Stimulated activated CD4-positive, alpha-beta T cell treated with anti-CD3 and anti-CD28 coated beads, Interleukin-15, amount 100 ng/mL, for 24 hours (primary cell): ENCODE measurements at regions not wholly inside any gene's neighbourhood (a gene's known extent, or its start where the extent isn't known, plus 50 kb on each side); places are given as distances from the start of the nearest gene placed in this dataset.

ENCODE experiments used
- DNase-seq: peaks from one replicate; pipeline ENCODE4 v3.0.0-alpha.2; 2020

DNA sequence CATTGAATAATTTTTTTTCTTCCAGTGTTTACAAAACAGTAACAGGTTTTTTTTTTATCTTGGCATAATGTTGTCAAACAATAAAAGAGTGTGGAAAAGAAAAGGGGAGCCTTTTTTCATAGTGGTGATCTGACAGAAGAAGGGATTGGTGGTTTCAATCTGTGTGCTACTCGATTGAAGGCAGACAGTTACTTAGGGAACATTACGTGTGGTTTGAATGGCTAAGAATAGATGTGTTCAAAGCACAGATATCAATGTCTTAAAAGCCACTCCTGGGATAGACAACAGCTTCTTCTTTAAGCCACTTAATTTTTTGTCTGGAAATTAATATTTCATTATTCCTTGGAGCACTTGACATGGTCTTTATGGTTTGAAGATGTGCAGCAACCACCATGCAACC, 558.6 kb upstream of the ADGRL2 start:
- DNase-seq = no peak

DNA sequence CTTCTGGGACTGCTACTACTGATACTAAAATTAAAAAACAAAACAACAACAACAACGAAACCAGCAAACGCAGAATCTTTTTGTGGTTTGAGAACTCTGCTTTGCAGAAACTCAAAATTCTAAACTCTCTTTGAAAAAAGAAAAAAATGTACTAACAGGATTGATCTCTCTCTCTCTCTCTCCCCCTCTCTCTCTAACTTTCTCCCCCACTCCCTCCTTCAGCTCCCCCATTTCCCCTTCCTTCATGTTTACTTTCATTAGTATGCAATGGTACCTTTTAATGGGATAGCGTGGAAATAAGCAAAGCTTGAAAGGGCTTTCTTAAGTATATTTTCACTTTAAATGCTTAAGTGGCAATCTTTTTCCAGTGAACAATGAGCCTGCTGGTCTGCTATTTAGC, 562.6 kb upstream of the ADGRL2 start:
- no peak for DNase-seq

DNA sequence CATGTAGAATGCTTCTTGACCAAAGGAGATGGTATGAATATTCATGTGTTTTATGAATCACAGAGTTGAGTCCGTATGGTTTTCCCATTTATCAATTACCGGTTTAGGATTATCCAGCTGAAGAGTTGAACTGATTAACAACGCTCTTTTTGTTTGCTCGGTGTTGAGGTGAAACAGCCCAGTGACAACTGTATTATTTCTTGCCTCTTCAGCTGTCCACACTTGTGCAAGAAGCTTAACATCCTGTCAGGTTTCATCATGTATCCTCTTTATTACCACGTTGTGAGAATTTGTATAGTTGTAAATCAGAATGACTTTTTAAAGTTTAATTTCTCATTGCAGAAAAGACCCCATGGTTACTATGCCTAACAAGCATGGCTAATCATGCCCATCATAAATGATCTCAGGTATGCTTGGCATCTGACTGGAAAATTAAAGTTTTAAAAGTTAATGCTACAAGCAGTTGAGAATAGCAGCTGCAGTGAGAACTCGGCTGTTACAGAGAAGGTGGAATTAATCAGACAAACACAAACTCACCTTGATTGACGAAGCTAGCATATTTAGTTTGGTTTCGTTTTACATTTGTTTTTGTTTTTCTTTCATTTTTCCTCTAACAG, 563.2 kb upstream of the ADGRL2 start:
- DNase-seq = no peak

DNA sequence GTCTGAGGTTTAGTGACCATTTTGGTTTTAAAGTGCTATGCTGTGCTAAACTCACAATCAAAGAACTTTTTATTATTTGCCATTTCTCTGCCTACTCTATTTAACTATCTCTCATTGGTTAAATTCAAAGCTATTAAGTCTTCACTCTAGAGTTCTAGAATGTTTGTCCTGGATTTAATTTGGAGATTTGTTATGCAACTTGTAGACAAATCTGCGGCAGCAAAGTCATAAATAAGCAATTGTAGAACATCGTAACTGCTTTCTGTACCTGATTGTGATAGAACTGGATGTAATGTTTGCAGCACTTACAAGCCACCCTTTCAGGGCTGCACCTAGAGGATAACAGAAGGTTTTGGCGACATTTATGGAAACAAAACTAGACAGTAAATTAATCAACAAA, 566.5 kb upstream of the ADGRL2 start:
- DNase-seq = no peak

DNA sequence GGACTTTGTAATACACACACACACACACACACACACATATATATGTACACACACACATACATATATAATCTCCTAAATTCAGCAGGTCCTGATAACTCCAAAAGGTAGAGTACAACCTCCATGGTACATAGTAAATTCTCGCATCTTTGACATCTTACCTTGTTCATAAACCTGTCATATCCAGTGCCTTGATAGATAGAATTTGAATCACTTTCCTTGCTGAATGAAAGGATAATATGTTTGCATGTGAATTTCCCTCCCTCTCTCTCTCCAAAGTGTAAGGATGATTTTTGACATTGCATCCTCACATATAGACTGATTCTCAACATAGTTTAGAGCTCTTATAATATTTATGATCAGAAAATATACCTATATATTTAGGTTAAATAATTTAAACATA, 567.1 kb upstream of the ADGRL2 start:
- no peak for DNase-seq

DNA sequence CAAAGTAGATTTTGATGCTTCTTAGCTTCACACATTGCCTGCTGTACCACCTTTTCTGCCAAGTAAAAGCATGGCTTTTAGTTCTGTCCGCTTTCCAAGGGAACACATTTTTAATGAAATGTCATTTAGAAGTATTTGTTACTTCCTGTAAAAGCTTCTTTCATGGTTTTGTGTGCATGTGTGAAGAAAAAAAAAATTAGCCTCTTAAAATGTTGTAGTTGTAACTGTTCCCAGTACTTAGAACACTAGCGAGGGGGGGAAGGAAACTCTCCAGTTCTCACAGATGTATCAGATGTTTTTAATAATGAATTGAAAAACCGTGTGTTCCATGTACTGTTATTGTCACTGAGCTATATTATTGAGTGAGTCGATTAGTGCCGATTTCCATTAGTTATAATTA, 568.3 kb upstream of the ADGRL2 start:
- DNase-seq = no peak

DNA sequence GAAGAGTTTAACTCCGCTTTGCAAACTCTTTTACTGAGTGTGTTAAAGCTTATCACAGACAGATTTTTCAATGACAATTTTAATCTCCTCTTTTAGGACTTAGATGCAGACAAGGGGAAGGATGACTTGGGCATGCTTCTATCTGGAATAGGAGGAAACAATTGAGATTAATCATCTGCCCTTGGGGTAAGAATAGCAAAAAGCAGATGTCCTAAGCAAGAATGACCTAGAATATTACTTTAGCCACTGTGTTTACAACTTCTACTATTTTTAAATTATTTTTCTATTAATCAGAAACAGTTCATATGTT, 569.0 kb upstream of the ADGRL2 start:
- DNase-seq = no peak

DNA sequence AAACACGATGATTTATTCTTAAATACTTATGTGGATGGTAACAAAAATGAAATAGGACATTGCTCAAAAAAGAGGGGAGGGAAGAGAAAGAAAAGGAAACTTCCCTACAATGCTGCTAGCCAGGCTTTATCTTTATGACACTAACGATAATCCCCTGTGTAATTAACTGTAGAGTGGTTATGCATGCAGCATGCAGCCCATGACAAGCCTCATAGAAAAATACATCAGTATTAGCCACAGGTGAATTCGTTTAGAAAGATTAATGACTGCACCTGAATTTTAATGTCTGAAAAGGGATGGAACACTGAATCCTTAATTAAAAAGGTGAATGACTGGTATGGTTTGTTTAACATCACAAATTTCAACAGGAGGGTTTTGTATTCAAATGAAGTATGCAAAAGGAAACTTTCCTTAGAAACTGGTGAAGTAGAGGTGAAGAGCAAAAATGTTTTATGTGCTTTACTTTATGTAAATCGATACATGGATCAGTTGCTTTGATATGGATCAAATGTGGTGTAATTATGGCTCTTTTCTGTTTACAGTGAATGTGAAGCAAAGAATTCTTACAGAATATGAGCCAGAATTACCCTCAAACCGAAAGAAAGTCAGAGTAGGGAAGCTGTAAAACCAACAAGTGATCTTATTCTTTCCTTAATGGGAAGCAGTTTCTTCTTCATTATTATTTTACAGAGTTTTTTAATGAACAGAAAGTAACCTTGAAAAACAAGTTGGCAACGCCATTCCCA, 569.6 kb upstream of the ADGRL2 start:
- no peak for DNase-seq

DNA sequence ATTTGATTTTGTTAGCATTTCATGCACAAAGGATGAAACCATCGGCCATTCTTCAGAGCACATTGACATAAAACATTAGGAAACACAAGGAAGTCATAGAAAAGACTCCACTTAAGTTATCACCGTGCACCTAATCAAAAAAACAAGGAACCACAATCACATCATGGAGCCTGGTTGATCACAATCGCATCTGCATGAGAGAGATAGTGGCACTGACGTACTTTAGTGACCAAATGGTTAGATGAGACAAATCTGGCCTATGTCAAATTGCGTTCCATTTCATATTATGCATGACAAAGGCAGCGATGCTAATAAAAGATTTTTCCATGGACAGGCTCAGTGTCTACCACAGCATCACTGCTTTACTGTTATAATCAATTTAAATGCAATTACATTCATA, 571.8 kb upstream of the ADGRL2 start:
- DNase-seq = no peak

DNA sequence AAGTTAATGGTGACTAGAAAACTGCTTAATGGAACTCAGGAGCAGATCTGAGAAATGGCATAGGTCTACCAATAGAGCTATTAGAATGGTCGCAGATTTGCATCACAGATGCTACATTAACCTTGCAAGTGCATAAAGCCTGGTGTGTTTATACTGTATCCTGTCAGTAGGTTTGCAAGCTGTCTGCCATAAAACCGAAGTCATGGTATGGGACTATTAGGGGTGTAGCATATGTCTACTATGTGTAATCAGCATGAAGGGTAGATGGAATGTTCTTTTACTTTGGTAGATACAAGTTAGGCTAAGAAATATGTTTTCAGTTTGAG, 574.2 kb upstream of the ADGRL2 start:
- DNase-seq = no peak

DNA sequence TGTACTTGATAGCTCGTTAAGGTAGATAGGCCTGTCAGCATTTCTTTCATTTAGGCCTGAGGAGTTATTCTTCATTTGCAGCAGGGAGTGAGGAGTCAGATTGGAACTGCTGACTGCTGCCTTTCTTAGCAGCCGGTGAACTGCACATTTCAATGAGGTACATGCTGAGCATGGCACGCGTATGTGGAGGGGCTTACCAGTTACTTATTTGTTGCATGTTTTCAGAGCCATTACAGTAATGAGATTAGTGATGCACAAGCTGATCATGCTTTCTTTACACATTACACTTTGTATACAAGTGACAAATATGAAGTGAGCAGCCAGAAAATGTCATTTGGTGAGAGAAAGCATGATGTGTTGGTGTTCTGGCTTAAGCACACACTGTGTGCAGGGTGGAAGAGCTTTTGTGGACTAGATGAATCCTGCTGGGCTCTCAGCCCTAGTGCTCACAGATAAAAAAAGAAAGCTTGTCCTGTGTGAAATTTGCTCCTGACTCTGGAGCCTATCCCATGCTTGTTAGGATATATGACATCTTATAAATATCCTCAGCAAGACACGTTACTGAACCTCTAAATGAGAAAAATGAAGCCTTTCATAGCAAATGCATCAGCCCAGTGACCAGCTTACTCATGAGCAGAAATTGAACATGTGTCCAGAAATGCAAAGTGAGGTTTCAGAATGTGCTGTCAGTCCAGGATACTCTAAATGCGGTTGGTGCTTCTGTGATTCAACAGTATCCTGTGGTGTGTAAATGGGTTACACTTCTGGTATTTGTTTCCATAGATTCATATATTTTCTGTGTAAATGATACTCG, 574.7 kb upstream of the ADGRL2 start:
- DNase-seq = no peak

DNA sequence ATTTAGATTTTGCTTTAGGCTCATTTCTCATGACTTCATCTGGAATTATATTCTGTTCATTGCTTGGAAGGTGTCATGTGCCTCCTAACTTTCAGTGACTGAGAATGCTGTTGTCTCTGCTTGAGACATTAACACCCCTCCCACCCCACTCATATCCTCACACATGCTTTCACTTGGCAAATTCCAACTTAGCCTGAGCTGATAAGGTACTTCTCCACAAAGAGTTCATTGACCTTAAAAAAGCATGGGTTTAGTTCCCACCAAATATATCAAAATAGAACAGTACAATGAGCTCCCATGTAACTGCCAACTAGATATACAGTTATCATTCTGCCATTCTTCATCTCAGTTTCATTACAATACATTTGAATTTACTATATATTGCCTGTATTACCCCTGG, 576.5 kb upstream of the ADGRL2 start:
- DNase-seq = no peak

DNA sequence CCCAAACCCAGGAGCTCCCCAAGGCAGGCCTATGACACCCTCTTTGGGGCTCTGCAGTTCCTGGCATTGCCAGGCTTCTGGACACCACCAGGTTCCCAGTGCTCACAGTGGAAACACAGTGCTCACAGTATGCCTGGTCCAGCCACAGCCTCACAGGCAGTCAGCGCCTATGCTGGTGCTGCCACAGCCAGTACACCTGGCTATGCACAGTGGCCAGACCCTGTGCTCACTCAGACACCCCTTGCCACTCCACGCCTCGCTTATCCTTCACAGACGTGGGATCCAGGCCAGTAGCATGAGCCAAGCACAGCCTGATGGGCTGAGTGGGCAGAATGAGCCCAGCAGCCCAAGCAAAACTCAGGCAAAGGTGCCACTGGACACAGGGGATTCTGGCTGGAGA, 579.2 kb upstream of the ADGRL2 start:
- DNase-seq = no peak

DNA sequence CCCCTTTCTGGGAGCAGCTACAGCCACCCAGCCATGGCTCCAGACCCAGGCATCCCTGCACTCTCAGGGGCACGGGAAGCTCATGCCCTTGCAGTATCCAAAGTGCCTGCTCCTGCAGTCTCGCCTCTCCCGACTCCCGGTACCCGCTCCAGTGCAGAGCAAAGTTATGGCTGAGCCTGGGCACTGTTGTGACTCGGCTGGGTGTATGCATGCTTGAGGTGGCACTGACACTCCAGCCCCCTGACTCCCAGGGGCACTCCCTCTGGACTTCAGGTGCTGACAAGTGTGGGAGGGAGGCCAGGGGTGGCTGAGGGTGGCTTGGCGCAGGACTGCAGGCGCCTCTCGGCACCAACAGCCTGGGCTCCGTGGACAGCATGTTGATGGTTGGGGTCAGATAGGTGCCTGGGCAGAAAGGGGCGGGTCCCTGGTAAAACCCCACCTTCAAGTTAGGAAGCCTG, 580.1 kb upstream of the ADGRL2 start:
- no peak for DNase-seq

DNA sequence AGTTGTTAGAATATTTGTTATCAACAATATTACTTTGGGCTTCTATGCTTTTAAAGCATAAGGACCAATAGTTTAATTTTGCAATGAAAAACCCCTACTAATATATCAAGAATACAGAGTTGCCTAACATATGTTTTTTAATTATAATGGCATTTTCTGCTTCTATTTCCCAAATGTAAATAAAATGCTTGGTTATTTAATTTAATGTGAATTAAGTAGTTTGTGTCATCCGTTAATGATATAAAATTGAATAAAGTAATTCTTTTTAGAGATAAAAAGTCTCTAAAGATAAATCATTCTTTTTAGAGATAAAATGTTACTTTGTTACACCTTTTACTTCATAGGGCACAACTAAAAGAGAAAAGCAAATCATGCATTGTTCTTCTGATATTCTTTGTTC, 583.7 kb upstream of the ADGRL2 start:
- DNase-seq = no peak

DNA sequence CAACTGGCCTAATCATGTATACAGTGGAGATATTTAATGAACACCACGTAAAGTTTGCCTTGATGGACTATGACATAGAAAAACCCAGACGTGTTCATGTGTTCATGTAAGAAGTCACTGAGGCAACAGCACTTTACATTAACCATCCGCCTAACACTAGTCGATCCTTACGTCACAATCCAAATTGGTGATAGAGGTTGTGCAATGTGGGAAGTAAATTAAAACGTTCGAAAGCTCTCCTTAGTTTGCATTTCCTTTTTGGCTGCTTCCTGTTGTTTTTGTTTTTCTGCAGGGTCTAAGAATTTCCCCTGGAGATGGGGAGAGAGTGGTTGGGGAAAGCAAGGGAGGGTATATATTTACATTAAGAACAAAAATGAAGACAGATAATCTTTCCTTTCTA, 587.5 kb upstream of the ADGRL2 start:
- no peak for DNase-seq

DNA sequence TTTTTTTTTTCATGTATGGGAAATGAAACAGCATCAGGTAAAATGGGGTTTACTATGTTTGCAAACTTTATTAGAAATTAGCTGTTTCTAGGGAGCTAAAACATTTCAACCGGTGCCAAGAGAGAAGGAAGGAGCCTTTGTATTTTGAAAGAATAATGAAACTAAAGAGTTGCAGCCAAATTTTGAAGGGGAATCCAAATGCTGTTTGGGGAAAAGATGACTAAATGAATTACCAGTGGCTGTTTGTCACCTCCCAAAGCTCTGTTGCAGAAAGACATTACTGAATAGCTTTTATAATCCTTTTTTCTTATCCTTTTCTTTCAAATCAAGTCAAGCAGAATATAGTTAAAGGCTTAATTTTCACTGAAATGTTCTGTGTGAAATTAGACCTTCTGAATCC, 591.3 kb upstream of the ADGRL2 start:
- DNase-seq = no peak

DNA sequence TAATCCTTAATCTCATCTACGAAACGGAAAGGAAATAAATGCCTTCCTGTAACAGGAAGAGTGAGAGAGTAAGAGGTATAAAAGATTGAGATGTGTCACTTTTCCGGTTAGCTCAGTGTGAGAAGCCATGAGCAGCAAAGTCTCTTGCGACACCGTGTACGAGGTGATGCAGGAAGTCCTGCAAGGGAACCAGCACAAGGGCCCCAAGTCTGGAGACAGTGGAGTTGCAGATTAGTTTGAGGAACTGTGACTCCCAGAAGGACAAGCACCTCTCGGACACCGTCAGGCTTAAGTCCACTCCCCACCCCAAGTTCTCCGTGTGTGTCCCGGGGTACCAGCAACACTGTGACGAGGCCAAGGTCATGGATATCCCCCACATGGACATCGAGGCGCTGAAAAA, 592.3 kb upstream of the ADGRL2 start:
- no peak for DNase-seq

DNA sequence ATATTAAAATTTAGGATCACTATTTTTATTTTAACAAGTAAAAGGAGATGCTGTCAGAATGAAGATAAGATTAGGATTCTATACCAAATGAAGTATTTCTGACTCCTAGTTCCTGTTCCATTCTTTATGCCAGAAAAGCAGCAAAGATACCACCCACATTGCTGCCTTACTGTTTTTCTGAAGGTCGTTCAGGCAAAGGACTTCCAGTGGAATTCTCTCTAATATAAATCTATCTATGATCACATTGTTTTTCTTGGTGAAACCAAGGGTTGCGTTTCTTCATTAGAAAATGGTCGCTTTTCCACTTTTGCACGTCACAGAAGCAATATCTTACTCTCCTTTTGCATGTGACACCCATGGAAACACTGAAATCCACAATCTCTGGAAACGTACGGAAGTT, 594.8 kb upstream of the ADGRL2 start:
- DNase-seq = no peak

DNA sequence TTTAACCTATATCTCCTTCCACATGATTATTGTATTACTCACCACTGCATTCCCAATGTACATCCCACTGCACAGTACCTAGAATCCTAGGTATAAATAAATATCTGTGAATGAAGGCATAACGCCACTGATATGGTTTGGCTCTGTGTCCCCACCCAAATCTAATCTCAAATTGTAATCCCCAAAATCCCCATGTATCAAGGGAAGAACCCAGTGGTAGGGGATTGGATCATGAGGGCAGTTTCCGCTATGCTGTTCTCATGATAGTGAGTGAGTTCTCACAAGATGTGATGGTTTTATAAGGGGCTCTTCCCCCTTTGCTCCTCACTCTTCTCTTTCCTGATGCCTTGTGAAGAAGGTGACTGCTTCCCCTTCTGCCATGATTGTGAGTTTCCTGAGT, 599.0 kb upstream of the ADGRL2 start:
- DNase-seq = no peak

DNA sequence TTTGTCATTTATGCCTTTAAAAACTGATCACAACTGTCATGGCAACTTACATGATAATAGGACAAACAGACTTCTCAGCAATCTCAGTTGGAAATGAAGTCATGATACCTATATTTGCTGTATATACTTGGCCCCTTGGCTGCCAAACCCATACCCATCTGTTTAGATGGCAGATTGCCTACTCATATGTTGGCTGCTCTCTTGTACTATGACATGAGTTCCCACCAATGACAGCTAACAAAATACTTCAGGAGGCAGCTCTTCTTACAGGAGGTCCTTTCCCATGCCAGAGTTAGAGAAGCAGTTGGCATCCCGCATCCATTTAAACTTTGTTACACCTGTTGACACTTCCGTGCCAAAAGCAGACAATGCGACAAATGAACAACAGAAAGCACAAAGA, 603.1 kb upstream of the ADGRL2 start:
- DNase-seq = no peak

DNA sequence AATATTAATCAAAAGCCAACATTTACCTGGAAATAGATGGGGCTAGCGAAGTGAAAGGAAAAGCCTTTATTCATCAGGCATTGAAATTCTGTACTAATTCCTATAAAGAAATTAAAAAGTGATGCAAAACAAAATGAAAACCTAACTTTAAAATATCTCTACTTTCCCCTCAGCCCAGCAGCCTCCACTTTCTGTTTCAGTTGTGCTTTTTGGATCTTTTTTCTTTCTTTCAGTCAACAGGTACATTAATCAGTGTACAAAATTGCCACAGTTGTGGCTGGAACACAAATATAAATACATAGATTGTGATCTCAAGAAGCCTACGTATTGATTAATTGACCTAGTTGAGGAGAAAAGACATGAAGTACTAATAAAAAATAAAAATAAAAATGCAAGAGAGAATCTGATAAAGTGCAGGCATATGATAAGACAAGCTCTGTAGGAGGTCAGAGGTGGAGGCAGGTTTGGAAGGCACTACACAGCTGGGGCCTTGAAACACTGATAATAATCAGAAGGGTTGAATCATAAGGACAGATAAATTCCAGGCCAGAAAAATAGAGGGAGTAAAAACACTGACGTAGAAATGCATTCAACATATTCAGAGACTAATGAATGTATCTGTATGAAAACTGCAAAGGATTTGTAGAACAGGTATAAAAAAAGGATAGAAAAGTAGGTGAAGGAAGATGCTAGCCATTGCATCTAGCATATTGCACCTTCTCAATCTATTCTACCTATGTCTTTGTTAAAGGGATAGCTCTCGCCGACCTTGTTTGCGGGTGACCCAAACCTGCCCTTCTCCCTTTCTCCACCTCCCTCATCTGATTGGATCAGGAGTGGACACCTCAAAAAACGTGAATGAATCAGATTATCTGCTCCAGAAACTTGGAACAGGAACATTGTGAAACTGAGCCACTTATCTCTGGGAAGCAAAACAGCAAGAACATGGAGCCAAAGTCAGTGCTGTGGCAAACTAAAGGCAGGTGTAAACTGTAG, 607.8 kb upstream of the ADGRL2 start:
- DNase-seq = no peak

DNA sequence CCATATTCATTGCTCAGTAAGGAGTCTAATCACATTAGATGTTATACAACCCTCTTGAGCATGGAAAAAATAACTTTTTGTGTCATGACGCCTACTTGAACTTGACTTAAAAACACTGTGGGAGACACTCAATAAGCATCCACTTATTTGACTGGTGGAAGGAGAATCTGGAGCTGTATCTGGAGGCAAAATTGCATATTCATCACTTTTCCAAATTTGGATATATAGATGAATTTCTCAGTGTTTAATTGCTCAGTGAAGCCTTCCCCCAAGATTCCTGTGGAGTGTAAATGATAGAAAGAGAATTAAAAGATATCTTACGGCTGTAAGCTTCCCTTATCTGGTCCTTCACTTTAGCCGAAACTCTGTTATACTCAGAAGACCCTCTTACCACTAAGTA, 610.7 kb upstream of the ADGRL2 start:
- no peak for DNase-seq
